DMS153 treated with DMSO at 0.1 percent for 48 hours (cell line): ENCODE measurements at regions not wholly inside any gene's neighbourhood (a gene's known extent, or its start where the extent isn't known, plus 50 kb on each side); places are given as distances from the start of the nearest gene placed in this dataset.

ENCODE experiments used
- DNase-seq: peaks from one replicate; lab custom pipeline; 2025; ENCODE audit not compliant: unreplicated experiment; lab: John Stamatoyannopoulos, UW

GRCh38 chr2:128549094-128549493, 230.4 kb upstream of the HS6ST1 start:
- DNase-seq, result no peak

- DNase-seq, result no peak
Measured at GRCh38 chr2:128549646-128550260, 231.1 kb upstream of the HS6ST1 start.

- DNase-seq, result no peak
Measured at GRCh38 chr2:128550389-128550788, 231.7 kb upstream of the HS6ST1 start.

GRCh38 chr2:128550801-128551416, 232.2 kb upstream of the HS6ST1 start:
- no peak for DNase-seq

- no peak for DNase-seq
Measured at GRCh38 chr2:128551435-128551834, 232.8 kb upstream of the HS6ST1 start.

GRCh38 chr2:128552141-128552805, 233.6 kb upstream of the HS6ST1 start:
- DNase-seq, result no peak

GRCh38 chr2:128552806-128553551, 234.3 kb upstream of the HS6ST1 start:
- no peak for DNase-seq

GRCh38 chr2:128554151-128554769, 235.6 kb upstream of the HS6ST1 start:
- DNase-seq, result no peak

- no peak for DNase-seq
Measured at GRCh38 chr2:128555433-128555832, 236.8 kb upstream of the HS6ST1 start.

GRCh38 chr2:128556089-128556488, 237.4 kb upstream of the HS6ST1 start:
- DNase-seq, result no peak

- no peak for DNase-seq
Measured at GRCh38 chr2:128556633-128557032, 238.0 kb upstream of the HS6ST1 start.

- DNase-seq, result no peak
Measured at GRCh38 chr2:128557069-128557468, 238.4 kb upstream of the HS6ST1 start.

GRCh38 chr2:128557831-128558241, 239.2 kb upstream of the HS6ST1 start:
- DNase-seq, result no peak

- DNase-seq, result no peak
Measured at GRCh38 chr2:128558441-128558840, 239.8 kb upstream of the HS6ST1 start.

- DNase-seq, result no peak
Measured at GRCh38 chr2:128558895-128559532, 240.3 kb upstream of the HS6ST1 start.

- no peak for DNase-seq
Measured at GRCh38 chr2:128559533-128560515, 241.2 kb upstream of the HS6ST1 start.

GRCh38 chr2:128560718-128561117, 242.1 kb upstream of the HS6ST1 start:
- DNase-seq, result no peak

- DNase-seq, result no peak
Measured at GRCh38 chr2:128562471-128563347, 244.0 kb upstream of the HS6ST1 start.

- DNase-seq, result no peak
Measured at GRCh38 chr2:128563348-128563687, 244.7 kb upstream of the HS6ST1 start.
